ENCODE measurements at regions not wholly inside any gene's neighbourhood (a gene's known extent, or its start where the extent isn't known, plus 50 kb on each side); places are given as distances from the start of the nearest gene placed in this dataset.

DNA sequence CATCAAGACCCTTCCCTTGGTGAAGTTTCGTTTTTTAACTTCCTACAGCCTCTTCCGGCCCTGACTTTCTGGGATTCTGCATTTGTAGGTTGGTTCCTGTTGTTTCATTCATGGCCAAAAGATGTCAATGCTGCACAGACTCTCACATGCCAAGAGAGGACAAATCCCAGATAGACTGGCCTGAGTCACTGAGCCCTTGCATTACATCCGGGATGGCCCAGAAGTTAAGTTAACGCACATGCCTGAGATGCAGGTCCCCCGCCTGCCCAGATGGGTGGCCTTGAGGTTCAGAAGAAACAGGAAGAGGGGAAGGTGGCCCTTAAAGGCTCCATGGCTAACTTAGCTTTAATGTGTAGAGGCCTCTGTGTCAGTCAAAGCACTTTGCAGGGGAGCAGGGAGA is 51.6 kb upstream of the SRGAP3 start:
- H3K4me3 Mint-ChIP-seq, result no peak overlapping the region
- H3K36me3 Mint-ChIP-seq (ENCODE audit: low read depth), result no peaks in the 10 kb centered on the region
- DNase-seq (no peak), ATAC-seq (ENCODE audit: low read depth) (no peak)
- peaks cover 7% of the 10 kb centered on the region for H3K4me1 Mint-ChIP-seq
- POLR2A ChIA-PET, result no interaction called here
- no peaks in the 10 kb centered on the region for H3K9me3 Mint-ChIP-seq
- H3K27ac Mint-ChIP-seq, result no peak overlapping the region
- intact Hi-C loops (cut with micrococcal nuclease), result loop anchor here (5.0 kb wide), 1 partner anchor 859 kb away; no protein-coding TSS in a partner anchor
- H3K27me3 Mint-ChIP-seq, result peaks cover 15% of the 10 kb centered on the region
- CTCF ChIA-PET, result interaction anchor here (1.9 to 5.7 kb wide), 2 partner anchors 313 to 328 kb away, joined by 16 to 93 read pairs; no protein-coding TSS in a partner anchor
- TF ChIP-seq CTCF (IDR thresholded peaks at IDR 0.05), result no peak

DNA sequence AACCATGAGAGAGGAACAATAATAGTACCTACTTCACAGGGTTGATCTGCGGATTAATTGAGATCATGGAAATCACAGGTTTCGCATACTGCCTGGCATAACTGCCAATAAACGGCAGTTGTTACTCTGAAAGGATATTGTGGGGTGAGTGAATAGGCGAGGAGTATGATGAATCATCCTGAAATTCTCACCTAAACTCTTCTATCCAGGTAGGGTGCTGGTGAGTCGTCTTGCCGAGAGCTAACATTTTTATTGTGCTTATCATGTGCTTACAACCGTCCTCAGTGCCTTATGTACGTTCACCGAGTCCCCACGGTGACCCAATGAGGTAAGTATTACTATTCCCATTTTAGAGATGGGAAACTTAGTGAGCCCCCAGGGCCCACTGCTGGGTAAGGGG is 52.4 kb upstream of the SRGAP3 start:
- no peak overlapping the region for H3K27ac Mint-ChIP-seq

DNA sequence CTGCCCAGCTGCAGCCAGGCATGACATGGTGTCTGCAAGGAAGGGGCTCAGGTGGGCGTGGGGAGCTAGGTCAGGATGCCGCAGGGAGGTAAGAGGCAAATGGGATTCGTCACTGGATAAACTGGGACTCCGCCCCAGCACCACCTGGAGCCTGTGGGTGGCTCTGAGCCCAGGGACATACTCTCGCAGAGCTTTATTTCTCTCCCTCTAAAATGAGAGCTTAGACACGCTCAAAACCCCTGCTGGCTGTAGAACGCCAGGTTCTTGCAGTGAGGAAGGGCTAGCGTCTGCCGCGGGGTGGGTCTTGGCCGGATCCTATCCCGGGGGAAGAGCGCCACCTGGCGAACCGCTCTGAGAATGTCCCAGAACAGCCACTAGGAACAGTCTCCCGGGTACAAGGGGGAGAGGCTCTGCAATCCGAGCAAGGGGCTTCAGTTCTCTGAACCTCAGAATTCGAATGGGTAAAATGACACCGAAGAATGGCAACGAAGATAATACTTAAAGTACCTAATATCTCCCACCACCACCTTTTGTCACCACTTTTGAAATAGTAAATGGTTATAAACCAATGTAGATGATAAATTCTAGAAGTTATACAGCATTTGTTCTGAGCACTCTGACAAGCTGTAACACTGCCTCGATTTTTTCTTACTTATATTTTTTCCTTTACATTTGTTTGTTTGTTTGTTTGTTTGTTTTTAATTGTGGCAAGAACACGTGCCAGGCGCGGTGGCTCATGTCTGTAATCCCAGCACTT is 53.2 kb upstream of the SRGAP3 start:
- H3K27me3 Mint-ChIP-seq, result peaks cover 13% of the 10 kb centered on the region
- no peaks in the 10 kb centered on the region for H3K9me3 Mint-ChIP-seq
- ATAC-seq (ENCODE audit: low read depth) (peak; percentile 100), DNase-seq (peak; percentile 66)
- ChIA-PET CTCF (interaction anchor here (0.9 to 5.7 kb wide), 6 partner anchors 12 to 400 kb away, joined by 3 to 93 read pairs (median 4); partner anchors contain the start of gene SRGAP3), POLR2A (no interaction called here)
- intact Hi-C loops (cut with micrococcal nuclease), result loop anchor here (1.0 to 5.0 kb wide), 6 partner anchors 314 to 860 kb away; partner anchors contain the start of gene OXTR
- H3K4me3 Mint-ChIP-seq, result peak overlapping the region; percentile 12
- peak; percentile 59 for TF ChIP-seq CTCF (IDR thresholded peaks at IDR 0.05)
- H3K27ac Mint-ChIP-seq, result no peak overlapping the region
- H3K36me3 Mint-ChIP-seq (ENCODE audit: low read depth), result no peaks in the 10 kb centered on the region
- H3K4me1 Mint-ChIP-seq, result peaks cover 7% of the 10 kb centered on the region

More for the DNA sequence above, 52.4 kb upstream of the SRGAP3 start:
- intact Hi-C loops (cut with micrococcal nuclease), result loop anchor here (1.0 to 5.0 kb wide), 6 partner anchors 313 to 859 kb away; partner anchors contain the start of gene OXTR
- DNase-seq, result no peak
- no peaks in the 10 kb centered on the region for H3K9me3 Mint-ChIP-seq
- no peak overlapping the region for H3K4me3 Mint-ChIP-seq
- no peak for ATAC-seq (ENCODE audit: low read depth)
- peaks cover 13% of the 10 kb centered on the region for H3K27me3 Mint-ChIP-seq
- TF ChIP-seq CTCF (IDR thresholded peaks at IDR 0.05), result no peak
- ChIA-PET CTCF (interaction anchor here (0.9 to 5.7 kb wide), 5 partner anchors 11 to 399 kb away, joined by 3 to 93 read pairs (median 5); no protein-coding TSS in a partner anchor), POLR2A (no interaction called here)
- no peaks in the 10 kb centered on the region for H3K36me3 Mint-ChIP-seq (ENCODE audit: low read depth)
- peaks cover 7% of the 10 kb centered on the region for H3K4me1 Mint-ChIP-seq

DNA sequence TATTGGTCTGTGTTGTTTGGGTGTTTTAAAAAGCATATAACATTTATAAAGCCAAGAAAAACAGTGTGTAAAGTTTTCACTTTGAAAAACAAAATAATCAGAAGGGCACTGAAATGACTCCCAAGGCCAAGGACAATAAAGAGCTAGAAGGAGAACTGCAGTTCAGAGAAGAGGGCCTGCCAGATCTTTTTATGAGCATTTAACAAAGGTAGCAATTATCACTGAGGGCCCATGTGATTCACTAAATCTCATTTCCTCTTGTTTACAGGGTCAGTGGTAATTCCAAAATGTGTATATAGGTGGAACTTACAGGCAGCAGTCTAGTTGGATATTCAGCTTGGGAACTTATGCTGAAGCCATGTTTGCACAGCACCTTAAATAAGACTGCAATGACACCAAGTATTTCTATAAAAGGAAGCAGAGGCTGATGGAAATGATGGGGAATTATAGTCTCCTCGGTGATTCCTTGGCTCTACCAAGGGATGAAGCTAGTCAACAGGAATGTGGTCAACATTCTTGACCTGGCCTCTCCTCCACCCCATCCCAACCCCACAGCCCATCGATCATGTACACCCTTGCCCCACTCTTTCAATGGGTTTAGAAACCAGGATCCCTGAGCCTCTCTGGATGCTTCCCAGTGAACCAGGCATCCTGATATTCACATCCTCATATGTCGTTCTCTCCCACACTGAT is 54.4 kb upstream of the THUMPD3 start:
- no peak for TF ChIP-seq CTCF (IDR thresholded peaks at IDR 0.05)
- intact Hi-C loops (cut with micrococcal nuclease), result no loop called here
- no peaks in the 10 kb centered on the region for H3K9me3 Mint-ChIP-seq
- H3K4me3 Mint-ChIP-seq, result no peak overlapping the region
- ChIA-PET CTCF (no interaction called here), POLR2A (no interaction called here)
- H3K27ac Mint-ChIP-seq, result no peak overlapping the region
- no peaks in the 10 kb centered on the region for H3K4me1 Mint-ChIP-seq
- ATAC-seq (ENCODE audit: low read depth), result no peak
- peaks cover 8% of the 10 kb centered on the region for H3K27me3 Mint-ChIP-seq
- no peak for DNase-seq
- H3K36me3 Mint-ChIP-seq (ENCODE audit: low read depth), result no peaks in the 10 kb centered on the region

DNA sequence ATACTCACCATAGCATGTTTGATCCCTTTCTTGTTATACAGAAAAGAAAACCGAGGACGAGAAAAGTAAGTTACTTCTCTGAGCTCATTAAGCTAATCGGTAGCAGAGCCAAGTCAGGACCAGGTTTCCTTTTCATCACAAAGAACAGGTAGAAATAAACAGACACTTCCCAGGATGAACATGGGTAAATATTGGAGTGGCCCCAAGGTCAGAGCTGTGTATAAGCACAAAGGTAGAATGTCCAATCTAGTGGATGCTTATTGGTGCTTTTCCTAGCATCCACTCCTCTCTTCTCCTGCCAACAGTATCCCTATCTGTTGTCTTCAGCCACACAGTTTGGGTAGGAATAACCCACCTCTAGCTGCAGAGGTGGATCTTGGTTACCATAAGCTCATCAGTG is 52.8 kb upstream of the THUMPD3 start:
- DNase-seq (no peak), ATAC-seq (ENCODE audit: low read depth) (no peak)
- Mint-ChIP-seq H3K27me3 (peaks cover 6% of the 10 kb centered on the region), H3K4me3 (no peak overlapping the region), H3K27ac (no peak overlapping the region), H3K9me3 (no peaks in the 10 kb centered on the region), H3K36me3 (ENCODE audit: low read depth) (no peaks in the 10 kb centered on the region), H3K4me1 (no peaks in the 10 kb centered on the region)
- ChIA-PET CTCF (no interaction called here), POLR2A (no interaction called here)
- TF ChIP-seq CTCF (IDR thresholded peaks at IDR 0.05), result no peak
- intact Hi-C loops (cut with micrococcal nuclease), result no loop called here
